ENCODE measurements at regions not wholly inside any gene's neighbourhood (a gene's known extent, or its start where the extent isn't known, plus 50 kb on each side); places are given as distances from the start of the nearest gene placed in this dataset.

- TF ChIP-seq, protein P1, sequence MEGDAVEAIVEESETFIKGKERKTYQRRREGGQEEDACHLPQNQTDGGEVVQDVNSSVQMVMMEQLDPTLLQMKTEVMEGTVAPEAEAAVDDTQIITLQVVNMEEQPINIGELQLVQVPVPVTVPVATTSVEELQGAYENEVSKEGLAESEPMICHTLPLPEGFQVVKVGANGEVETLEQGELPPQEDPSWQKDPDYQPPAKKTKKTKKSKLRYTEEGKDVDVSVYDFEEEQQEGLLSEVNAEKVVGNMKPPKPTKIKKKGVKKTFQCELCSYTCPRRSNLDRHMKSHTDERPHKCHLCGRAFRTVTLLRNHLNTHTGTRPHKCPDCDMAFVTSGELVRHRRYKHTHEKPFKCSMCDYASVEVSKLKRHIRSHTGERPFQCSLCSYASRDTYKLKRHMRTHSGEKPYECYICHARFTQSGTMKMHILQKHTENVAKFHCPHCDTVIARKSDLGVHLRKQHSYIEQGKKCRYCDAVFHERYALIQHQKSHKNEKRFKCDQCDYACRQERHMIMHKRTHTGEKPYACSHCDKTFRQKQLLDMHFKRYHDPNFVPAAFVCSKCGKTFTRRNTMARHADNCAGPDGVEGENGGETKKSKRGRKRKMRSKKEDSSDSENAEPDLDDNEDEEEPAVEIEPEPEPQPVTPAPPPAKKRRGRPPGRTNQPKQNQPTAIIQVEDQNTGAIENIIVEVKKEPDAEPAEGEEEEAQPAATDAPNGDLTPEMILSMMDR (conservative IDR thresholded peaks at IDR 0.05; ENCODE audit: low read depth in 2 of 2) = no peak
- TF ChIP-seq POLR2AphosphoS5 (IDR thresholded peaks at IDR 0.05; ENCODE audit: low read depth) = no peak
Observed at GRCh38 chr5:74286734-74287695, 353.5 kb downstream of the ENC1 start.

Measured in GM23338 (cell line).